ENCODE measurements at regions not wholly inside any gene's neighbourhood (a gene's known extent, or its start where the extent isn't known, plus 50 kb on each side); places are given as distances from the start of the nearest gene placed in this dataset.

GRCh38 chr5:35458824-35459207, 158.8 kb upstream of the SPEF2 start:
- Histone ChIP-seq H4K20me1 (ENCODE audit: insufficient read depth, low read depth, low read length) (no peaks in the 10 kb centered on the region), H2AFZ (ENCODE audit: low read length) (no peak overlapping the region), H3K9ac (ENCODE audit: low read length) (no peak overlapping the region), H3K9me3 (ENCODE audit: low read length) (no peaks in the 10 kb centered on the region), H3K4me2 (ENCODE audit: low read depth, low read length, poor library complexity, severe bottlenecking) (no peak overlapping the region), H3K79me2 (ENCODE audit: low read length) (no peaks in the 10 kb centered on the region), H3K4me3 (ENCODE audit: low read length) (no peak overlapping the region), H3K36me3 (ENCODE audit: insufficient read depth, low read length) (no peaks in the 10 kb centered on the region), H3K27ac (ENCODE audit: low read length) (no peak overlapping the region), H3K27me3 (ENCODE audit: low read length) (no peaks in the 10 kb centered on the region), H3K9me2 (replicated peaks; ENCODE audit: insufficient read depth, low read length) (no peaks in the 10 kb centered on the region), H3K4me1 (ENCODE audit: low read length) (no peaks in the 10 kb centered on the region)
- DNase-seq, result no peak

GRCh38 chr5:35457912-35458823, 159.5 kb upstream of the SPEF2 start:
- H3K4me2 ChIP-seq (ENCODE audit: low read depth, low read length, poor library complexity, severe bottlenecking), result no peak overlapping the region
- H3K4me3 ChIP-seq (ENCODE audit: low read length), result no peak overlapping the region
- no peak for DNase-seq
- H3K9me2 ChIP-seq (replicated peaks; ENCODE audit: insufficient read depth, low read length), result no peaks in the 10 kb centered on the region
- H3K79me2 ChIP-seq (ENCODE audit: low read length), result no peaks in the 10 kb centered on the region
- no peak overlapping the region for H2AFZ ChIP-seq (ENCODE audit: low read length)
- H3K4me1 ChIP-seq (ENCODE audit: low read length), result no peaks in the 10 kb centered on the region
- no peak overlapping the region for H3K27ac ChIP-seq (ENCODE audit: low read length)
- H3K9me3 ChIP-seq (ENCODE audit: low read length), result no peaks in the 10 kb centered on the region
- no peaks in the 10 kb centered on the region for H4K20me1 ChIP-seq (ENCODE audit: insufficient read depth, low read depth, low read length)
- no peaks in the 10 kb centered on the region for H3K36me3 ChIP-seq (ENCODE audit: insufficient read depth, low read length)
- no peak overlapping the region for H3K9ac ChIP-seq (ENCODE audit: low read length)
- no peaks in the 10 kb centered on the region for H3K27me3 ChIP-seq (ENCODE audit: low read length)

DNA sequence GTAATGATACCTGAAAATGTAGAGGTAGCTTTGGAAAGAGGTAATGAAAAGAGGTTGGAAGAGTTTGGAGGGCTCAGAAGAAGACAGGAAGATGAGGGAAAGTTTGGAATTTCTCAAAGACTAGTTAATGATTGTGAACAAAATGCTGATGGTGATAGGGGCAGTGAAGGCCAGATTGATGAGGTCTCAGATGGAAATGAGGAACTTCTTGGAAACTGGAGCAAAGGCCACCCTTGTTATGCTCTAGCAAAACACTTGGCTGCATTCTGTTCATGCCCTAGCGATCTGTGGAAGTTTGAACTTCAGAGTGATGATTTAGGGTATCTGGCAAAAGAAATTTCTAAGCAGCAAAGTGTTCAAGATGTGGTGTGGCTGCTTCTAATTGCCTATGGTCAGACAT, 161.2 kb upstream of the SPEF2 start:
- Histone ChIP-seq H3K9ac (ENCODE audit: low read length) (no peak overlapping the region), H3K9me3 (ENCODE audit: low read length) (no peaks in the 10 kb centered on the region), H3K27me3 (ENCODE audit: low read length) (no peaks in the 10 kb centered on the region), H3K36me3 (ENCODE audit: insufficient read depth, low read length) (no peaks in the 10 kb centered on the region), H3K4me1 (ENCODE audit: low read length) (no peaks in the 10 kb centered on the region), H2AFZ (ENCODE audit: low read length) (no peak overlapping the region), H4K20me1 (ENCODE audit: insufficient read depth, low read depth, low read length) (no peaks in the 10 kb centered on the region), H3K4me3 (ENCODE audit: low read length) (no peak overlapping the region), H3K4me2 (ENCODE audit: low read depth, low read length, poor library complexity, severe bottlenecking) (no peak overlapping the region), H3K79me2 (ENCODE audit: low read length) (no peaks in the 10 kb centered on the region), H3K27ac (ENCODE audit: low read length) (no peak overlapping the region), H3K9me2 (replicated peaks; ENCODE audit: insufficient read depth, low read length) (no peaks in the 10 kb centered on the region)
- no peak for DNase-seq

DNA sequence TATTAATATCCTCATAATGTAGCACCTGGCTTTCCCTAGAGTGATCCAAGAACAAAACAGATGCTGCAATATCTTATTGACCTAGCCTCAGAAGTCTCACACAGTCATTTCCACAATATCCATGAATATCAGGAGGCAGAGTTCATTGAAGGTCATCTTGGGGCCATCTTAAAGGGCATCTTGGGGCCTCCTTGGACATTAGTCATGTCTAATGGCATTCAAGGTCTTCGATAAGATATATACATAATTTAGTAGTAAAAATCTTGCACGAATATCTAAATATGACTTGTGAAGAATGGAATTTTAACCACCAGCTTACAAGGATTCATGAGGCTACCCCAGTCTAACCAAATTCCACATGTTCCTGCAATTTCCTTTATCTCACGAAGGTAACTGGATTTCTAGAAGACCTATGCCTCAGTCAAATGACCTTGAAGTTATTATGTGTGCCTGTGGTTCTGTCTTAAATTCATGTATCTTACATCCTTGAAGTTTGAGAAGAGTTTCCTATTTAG, 163.6 kb upstream of the SPEF2 start:
- no peaks in the 10 kb centered on the region for H3K4me1 ChIP-seq (ENCODE audit: low read length)
- no peaks in the 10 kb centered on the region for H3K9me2 ChIP-seq (replicated peaks; ENCODE audit: insufficient read depth, low read length)
- H3K9ac ChIP-seq (ENCODE audit: low read length), result no peak overlapping the region
- H3K36me3 ChIP-seq (ENCODE audit: insufficient read depth, low read length), result no peaks in the 10 kb centered on the region
- H3K9me3 ChIP-seq (ENCODE audit: low read length), result no peaks in the 10 kb centered on the region
- no peaks in the 10 kb centered on the region for H4K20me1 ChIP-seq (ENCODE audit: insufficient read depth, low read depth, low read length)
- no peak overlapping the region for H3K4me3 ChIP-seq (ENCODE audit: low read length)
- H3K4me2 ChIP-seq (ENCODE audit: low read depth, low read length, poor library complexity, severe bottlenecking), result no peak overlapping the region
- H3K27ac ChIP-seq (ENCODE audit: low read length), result no peak overlapping the region
- no peaks in the 10 kb centered on the region for H3K27me3 ChIP-seq (ENCODE audit: low read length)
- H2AFZ ChIP-seq (ENCODE audit: low read length), result no peak overlapping the region
- H3K79me2 ChIP-seq (ENCODE audit: low read length), result no peaks in the 10 kb centered on the region
- no peak for DNase-seq

- no peaks in the 10 kb centered on the region for H3K79me2 ChIP-seq (ENCODE audit: low read length)
- no peak overlapping the region for H3K9ac ChIP-seq (ENCODE audit: low read length)
- H2AFZ ChIP-seq (ENCODE audit: low read length), result no peak overlapping the region
- no peak overlapping the region for H3K27ac ChIP-seq (ENCODE audit: low read length)
- H3K4me1 ChIP-seq (ENCODE audit: low read length), result no peaks in the 10 kb centered on the region
- DNase-seq, result no peak
- H3K27me3 ChIP-seq (ENCODE audit: low read length), result no peaks in the 10 kb centered on the region
- no peaks in the 10 kb centered on the region for H3K36me3 ChIP-seq (ENCODE audit: insufficient read depth, low read length)
- H4K20me1 ChIP-seq (ENCODE audit: insufficient read depth, low read depth, low read length), result no peaks in the 10 kb centered on the region
- no peak overlapping the region for H3K4me2 ChIP-seq (ENCODE audit: low read depth, low read length, poor library complexity, severe bottlenecking)
- H3K4me3 ChIP-seq (ENCODE audit: low read length), result no peak overlapping the region
- H3K9me3 ChIP-seq (ENCODE audit: low read length), result no peaks in the 10 kb centered on the region
- H3K9me2 ChIP-seq (replicated peaks; ENCODE audit: insufficient read depth, low read length), result no peaks in the 10 kb centered on the region
Observed at GRCh38 chr5:35443803-35444595, 173.7 kb upstream of the SPEF2 start.

GRCh38 chr5:35442885-35443639, 174.6 kb upstream of the SPEF2 start:
- Histone ChIP-seq H3K36me3 (ENCODE audit: insufficient read depth, low read length) (no peaks in the 10 kb centered on the region), H3K4me2 (ENCODE audit: low read depth, low read length, poor library complexity, severe bottlenecking) (no peak overlapping the region), H4K20me1 (ENCODE audit: insufficient read depth, low read depth, low read length) (no peaks in the 10 kb centered on the region), H3K79me2 (ENCODE audit: low read length) (no peaks in the 10 kb centered on the region), H3K4me1 (ENCODE audit: low read length) (no peaks in the 10 kb centered on the region), H3K27me3 (ENCODE audit: low read length) (no peaks in the 10 kb centered on the region), H3K9me3 (ENCODE audit: low read length) (no peaks in the 10 kb centered on the region), H3K9ac (ENCODE audit: low read length) (no peak overlapping the region), H3K9me2 (replicated peaks; ENCODE audit: insufficient read depth, low read length) (no peaks in the 10 kb centered on the region), H2AFZ (ENCODE audit: low read length) (no peak overlapping the region), H3K27ac (ENCODE audit: low read length) (no peak overlapping the region), H3K4me3 (ENCODE audit: low read length) (no peak overlapping the region)
- no peak for DNase-seq

DNA sequence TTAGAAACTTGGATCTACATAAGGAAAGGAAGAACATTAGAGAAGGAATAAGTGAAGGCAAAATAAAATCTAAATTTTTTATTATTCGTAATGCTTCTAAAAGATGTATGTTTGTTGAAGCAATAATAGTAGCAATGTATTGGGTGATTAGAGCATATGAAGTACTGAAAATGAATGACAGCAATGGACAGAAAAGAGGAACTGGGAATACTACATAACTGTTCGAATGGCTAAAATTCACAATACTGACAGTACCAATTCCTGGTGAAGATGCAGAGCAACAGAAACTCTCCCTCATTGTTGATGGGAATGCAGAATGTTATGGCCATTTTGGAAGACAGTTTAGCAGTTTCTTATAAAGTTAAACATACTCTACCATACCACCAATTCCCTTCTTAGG, 177.3 kb upstream of the SPEF2 start:
- Histone ChIP-seq H3K4me3 (ENCODE audit: low read length) (no peak overlapping the region), H2AFZ (ENCODE audit: low read length) (no peak overlapping the region), H3K4me1 (ENCODE audit: low read length) (no peaks in the 10 kb centered on the region), H3K9me3 (ENCODE audit: low read length) (no peaks in the 10 kb centered on the region), H4K20me1 (ENCODE audit: insufficient read depth, low read depth, low read length) (no peaks in the 10 kb centered on the region), H3K27ac (ENCODE audit: low read length) (no peak overlapping the region), H3K79me2 (ENCODE audit: low read length) (no peaks in the 10 kb centered on the region), H3K4me2 (ENCODE audit: low read depth, low read length, poor library complexity, severe bottlenecking) (no peak overlapping the region), H3K27me3 (ENCODE audit: low read length) (no peaks in the 10 kb centered on the region), H3K9me2 (replicated peaks; ENCODE audit: insufficient read depth, low read length) (no peaks in the 10 kb centered on the region), H3K36me3 (ENCODE audit: insufficient read depth, low read length) (no peaks in the 10 kb centered on the region), H3K9ac (ENCODE audit: low read length) (no peak overlapping the region)
- DNase-seq, result no peak

DNA sequence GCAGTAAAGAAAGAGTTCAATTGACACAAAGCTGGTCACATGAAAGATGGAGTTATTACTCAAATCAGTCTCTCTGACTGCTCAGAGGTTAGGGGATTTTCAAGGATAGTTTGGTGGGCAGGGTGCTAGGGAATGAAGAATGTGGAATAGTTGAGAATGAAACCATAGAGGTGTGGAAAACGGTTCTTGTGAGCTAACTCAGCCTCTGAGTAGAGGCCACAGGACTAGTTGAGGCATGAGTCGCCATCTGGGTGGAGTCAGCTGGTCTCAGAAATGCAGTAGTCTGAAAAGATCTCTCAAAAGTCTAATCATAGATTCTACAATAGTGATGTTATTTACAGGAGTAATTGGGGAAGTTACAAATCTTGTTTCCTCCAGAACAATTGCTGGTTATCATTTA, 178.9 kb upstream of the SPEF2 start:
- H3K27me3 ChIP-seq (ENCODE audit: low read length), result no peaks in the 10 kb centered on the region
- no peak overlapping the region for H3K4me2 ChIP-seq (ENCODE audit: low read depth, low read length, poor library complexity, severe bottlenecking)
- no peak overlapping the region for H3K4me3 ChIP-seq (ENCODE audit: low read length)
- no peak overlapping the region for H3K27ac ChIP-seq (ENCODE audit: low read length)
- H3K79me2 ChIP-seq (ENCODE audit: low read length), result no peaks in the 10 kb centered on the region
- no peaks in the 10 kb centered on the region for H3K9me3 ChIP-seq (ENCODE audit: low read length)
- H3K4me1 ChIP-seq (ENCODE audit: low read length), result no peaks in the 10 kb centered on the region
- no peak overlapping the region for H3K9ac ChIP-seq (ENCODE audit: low read length)
- no peak for DNase-seq
- no peaks in the 10 kb centered on the region for H3K9me2 ChIP-seq (replicated peaks; ENCODE audit: insufficient read depth, low read length)
- H4K20me1 ChIP-seq (ENCODE audit: insufficient read depth, low read depth, low read length), result no peaks in the 10 kb centered on the region
- no peak overlapping the region for H2AFZ ChIP-seq (ENCODE audit: low read length)
- no peaks in the 10 kb centered on the region for H3K36me3 ChIP-seq (ENCODE audit: insufficient read depth, low read length)

Data from Karpas-422 (cell line).